Urinary bladder (tissue), 3 donors: ENCODE measurements at regions not wholly inside any gene's neighbourhood (a gene's known extent, or its start where the extent isn't known, plus 50 kb on each side); places are given as distances from the start of the nearest gene placed in this dataset.

ENCODE experiments used
- DNase-seq: peaks from one replicate; pipeline ENCODE4 v3.0.0-alpha.2; 2015; ENCODE audit errors: extremely low spot score
- H3K27ac ChIP-seq: one replicate; pipeline ENCODE4 v1.5.1; 2013; ENCODE audit warnings: low read depth, mild to moderate bottlenecking, moderate library complexity
- H3K36me3 ChIP-seq: one replicate; pipeline ENCODE4 v1.6.1; 2013; ENCODE audit warnings: mild to moderate bottlenecking, moderate library complexity; ENCODE audit not compliant: insufficient read depth
- H3K4me1 ChIP-seq: one replicate; pipeline ENCODE4 v1.6.1; 2013; ENCODE audit warnings: mild to moderate bottlenecking, moderate library complexity; ENCODE audit not compliant: insufficient read depth
- H3K4me3 ChIP-seq: one replicate; pipeline ENCODE4 v1.5.1; 2013; ENCODE audit warnings: low read depth, low read length
- whole genome bisulfite sequencing: extraction: QIAGEN DNeasy Blood & Tissue Kit; methylation state at CpG from one replicate; pipeline ENCODE4 v1.1.7; 2013; 5-methylcytosine and 5-hydroxymethylcytosine counted together
- donor health status: healthy with polysubstance abuse.
- donor health status: healthy.

DNA sequence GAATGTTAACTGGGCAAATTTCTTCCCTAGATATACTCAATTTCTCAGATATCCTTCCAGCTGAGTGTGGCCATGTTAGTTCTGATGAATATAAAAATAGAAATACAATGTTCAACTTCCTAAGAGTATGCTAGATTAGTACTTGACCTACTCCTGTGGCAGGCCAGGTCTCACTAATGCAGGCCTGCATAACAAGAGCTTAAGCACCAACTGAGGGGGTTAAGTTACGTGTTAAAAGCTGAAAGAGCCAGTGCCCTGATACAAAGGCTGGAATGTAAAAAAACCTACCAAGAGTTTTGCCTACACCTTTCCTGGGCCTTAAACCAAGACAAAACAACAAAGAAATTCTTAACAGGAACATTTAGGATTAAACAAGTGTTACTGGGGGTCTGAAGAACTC lies 102.8 kb downstream of the MRPS30 start:
- 59% methylated on average over 1 of the region's 1 CpG for WGBS
- H3K36me3 ChIP-seq: no peaks in the 10 kb centered on the region
- H3K4me1 ChIP-seq: no peaks in the 10 kb centered on the region
- H3K27ac ChIP-seq: no peak overlapping the region
- H3K4me3 ChIP-seq: no peak overlapping the region
- DNase-seq: no peak

DNA sequence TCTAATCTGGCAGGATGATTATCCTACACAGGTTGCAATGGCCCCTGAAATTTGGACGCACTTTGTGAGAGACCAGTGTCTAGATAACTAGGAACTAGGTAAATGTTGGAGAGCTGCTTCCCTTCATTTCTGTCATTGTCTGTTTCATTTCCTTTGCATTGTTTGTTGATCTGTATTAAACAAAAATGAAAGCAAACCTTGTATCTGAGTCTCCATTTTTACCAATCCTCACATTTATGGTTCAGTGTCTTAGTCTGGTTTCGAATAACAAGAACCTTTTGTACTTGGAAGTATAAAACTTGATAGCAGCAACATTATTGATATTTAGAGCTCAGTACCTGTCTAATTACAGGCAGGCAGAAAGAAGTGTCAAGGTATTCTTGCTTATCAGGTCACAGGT lies 105.5 kb downstream of the MRPS30 start:
- Histone ChIP-seq H3K4me1 (no peaks in the 10 kb centered on the region), H3K4me3 (no peak overlapping the region), H3K36me3 (no peaks in the 10 kb centered on the region), H3K27ac (no peak overlapping the region)
- DNase-seq: no peak
- 83% methylated on average over 2 of the region's 2 CpGs for WGBS

DNA sequence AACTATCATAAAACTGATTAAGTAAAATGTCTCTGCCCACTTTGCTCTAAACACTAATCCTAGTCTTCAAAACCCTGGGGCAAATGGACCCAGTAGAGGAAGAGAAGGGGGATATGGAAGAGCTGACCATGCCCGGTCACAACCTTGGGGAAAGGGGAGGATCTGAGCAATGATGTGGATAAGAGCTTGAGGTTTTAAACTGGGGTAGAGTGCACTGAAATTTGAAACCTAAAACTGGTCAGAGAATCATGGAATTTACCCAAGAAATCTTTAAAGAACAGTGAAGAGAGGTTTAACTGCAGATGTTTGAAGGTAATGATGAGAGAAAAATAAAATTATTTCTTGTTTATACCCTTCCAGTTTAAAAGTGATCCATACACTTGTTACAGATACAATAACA lies 110.8 kb downstream of the MRPS30 start:
- no peak for DNase-seq
- no peak overlapping the region for H3K27ac ChIP-seq
- no peaks in the 10 kb centered on the region for H3K36me3 ChIP-seq
- WGBS: 46% methylated on average over 1 of the region's 1 CpG
- H3K4me3 ChIP-seq: no peak overlapping the region
- no peaks in the 10 kb centered on the region for H3K4me1 ChIP-seq

DNA sequence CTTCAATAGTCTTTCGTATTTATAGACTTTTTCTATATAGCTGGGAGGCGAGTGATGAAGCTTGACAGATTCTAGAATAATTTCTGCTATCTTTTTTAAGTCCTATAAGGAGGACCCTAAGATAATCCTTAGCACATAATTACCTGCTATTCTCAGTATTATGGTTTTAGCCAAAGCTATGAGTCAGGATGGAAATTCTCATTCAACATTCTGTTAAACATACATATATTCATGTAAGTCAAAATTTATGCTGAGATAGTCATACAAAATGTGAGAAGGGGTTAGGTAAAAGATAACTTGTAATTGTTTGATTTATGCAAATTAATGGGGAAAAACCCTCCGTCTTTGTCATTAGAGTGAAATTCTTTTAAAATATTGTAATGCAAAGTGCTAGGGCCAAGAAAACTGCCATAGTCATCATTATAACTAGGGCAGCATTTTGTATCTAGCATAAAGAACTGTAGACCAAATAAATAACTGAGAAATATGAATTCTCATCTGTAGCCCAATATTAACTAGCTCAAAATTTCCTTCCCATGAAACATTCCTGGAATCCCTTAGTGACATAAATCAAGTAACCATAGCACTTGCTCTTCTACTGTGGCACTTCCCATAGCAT lies 118.5 kb downstream of the MRPS30 start:
- Histone ChIP-seq H3K36me3 (no peaks in the 10 kb centered on the region), H3K4me3 (no peak overlapping the region), H3K4me1 (no peaks in the 10 kb centered on the region), H3K27ac (no peak overlapping the region)
- 75% methylated on average over 3 of the region's 3 CpGs for WGBS
- DNase-seq: no peak

DNA sequence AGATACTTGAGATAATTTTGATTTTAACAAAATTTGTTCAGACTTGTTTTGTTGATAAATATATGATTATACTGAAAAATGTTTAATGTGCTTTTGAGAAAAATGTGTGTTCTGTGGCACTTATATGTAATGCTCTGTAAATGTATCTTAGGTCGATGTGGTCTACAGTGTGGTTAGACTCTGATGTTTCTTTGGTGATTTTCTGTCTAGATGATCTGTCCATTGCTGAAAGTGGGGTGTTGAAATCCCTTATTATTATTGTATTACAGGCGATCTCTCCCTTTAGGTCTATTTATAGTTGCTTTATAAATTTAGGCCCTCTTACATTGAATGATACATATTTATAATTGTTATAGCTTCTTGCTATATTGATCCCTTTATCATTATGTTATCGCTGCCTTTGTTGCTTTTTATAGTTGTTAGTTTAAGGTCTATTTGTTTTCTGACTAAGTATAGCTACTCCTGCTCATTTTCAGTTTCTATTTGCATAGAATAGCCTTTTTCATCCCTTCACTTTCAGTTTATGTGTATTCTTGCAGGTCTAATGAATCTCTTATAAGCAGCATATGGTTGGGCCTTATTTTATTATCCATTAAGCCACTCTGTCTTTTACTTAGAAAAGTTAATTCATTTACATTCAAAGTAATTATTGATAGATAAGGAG lies 124.3 kb downstream of the MRPS30 start:
- no peak overlapping the region for H3K4me3 ChIP-seq
- no peaks in the 10 kb centered on the region for H3K36me3 ChIP-seq
- DNase-seq: no peak
- 89% methylated on average over 3 of the region's 3 CpGs for WGBS
- no peak overlapping the region for H3K27ac ChIP-seq
- H3K4me1 ChIP-seq: no peaks in the 10 kb centered on the region

DNA sequence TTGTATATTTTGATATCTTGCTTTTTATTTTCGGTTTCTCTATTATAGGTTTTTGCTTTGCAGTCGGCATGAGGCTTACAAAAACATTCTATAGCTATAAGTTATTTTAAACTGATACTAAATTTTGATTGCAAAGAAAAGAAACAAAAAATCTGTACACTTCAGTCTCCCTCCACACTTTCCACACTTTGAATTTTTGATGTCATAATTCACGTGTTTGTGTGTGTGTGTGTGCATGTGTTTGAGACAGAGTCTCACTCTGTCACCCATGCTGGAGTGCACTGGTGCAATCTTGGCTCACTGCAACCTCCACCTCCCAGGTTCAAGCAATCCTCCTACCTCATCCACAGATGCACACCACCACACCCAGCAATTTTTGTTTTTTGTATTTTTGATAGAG lies 124.9 kb downstream of the MRPS30 start:
- WGBS: 77% methylated on average over 3 of the region's 3 CpGs
- Histone ChIP-seq H3K4me1 (no peaks in the 10 kb centered on the region), H3K27ac (no peak overlapping the region), H3K4me3 (no peak overlapping the region), H3K36me3 (no peaks in the 10 kb centered on the region)
- no peak for DNase-seq

DNA sequence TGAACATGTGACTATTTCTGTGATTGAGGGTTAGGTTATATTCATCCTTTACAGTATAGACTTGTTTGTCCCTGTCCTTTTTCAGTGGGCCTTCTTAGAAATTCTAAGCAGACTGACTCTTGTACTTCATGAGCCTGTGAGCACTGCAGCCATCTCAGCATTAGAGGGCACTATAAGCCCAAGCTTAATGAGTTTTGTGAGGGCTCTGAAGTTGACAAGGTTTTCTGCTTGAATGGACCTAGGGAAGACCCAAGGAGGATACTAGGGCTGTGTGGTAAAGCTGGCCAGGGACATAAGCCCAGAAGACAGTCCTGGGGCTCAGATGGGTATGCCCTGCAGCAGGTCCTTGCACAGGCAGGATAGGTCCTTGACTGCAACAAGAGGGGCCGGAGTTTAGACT lies 126.5 kb downstream of the MRPS30 start:
- Histone ChIP-seq H3K27ac (no peak overlapping the region), H3K4me3 (no peak overlapping the region), H3K36me3 (no peaks in the 10 kb centered on the region), H3K4me1 (no peaks in the 10 kb centered on the region)
- no peak for DNase-seq
- 98% methylated on average over 1 of the region's 1 CpG for WGBS

DNA sequence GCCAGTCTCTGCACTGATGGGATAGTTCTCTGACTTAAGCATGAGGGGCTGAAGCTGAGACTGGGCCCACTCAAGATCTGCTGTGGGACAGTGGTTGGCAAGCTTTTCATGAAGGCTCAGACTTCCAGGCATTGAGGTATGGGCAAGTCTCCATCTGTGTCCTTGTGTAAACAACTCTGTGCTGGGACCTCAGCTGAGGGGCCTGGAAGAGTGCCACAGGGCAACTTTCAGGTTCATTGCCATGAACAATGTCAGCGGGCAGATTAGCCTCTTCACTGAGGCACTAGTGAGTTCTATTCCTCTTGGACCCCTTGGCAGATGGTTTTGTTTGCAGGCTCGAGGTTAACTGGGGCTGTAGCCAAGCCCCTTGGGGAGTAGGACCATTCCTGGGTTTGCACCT lies 127.1 kb downstream of the MRPS30 start:
- no peaks in the 10 kb centered on the region for H3K4me1 ChIP-seq
- WGBS: 60% methylated on average over 2 of the region's 2 CpGs
- DNase-seq: no peak
- no peak overlapping the region for H3K4me3 ChIP-seq
- H3K27ac ChIP-seq: no peak overlapping the region
- H3K36me3 ChIP-seq: no peaks in the 10 kb centered on the region

DNA sequence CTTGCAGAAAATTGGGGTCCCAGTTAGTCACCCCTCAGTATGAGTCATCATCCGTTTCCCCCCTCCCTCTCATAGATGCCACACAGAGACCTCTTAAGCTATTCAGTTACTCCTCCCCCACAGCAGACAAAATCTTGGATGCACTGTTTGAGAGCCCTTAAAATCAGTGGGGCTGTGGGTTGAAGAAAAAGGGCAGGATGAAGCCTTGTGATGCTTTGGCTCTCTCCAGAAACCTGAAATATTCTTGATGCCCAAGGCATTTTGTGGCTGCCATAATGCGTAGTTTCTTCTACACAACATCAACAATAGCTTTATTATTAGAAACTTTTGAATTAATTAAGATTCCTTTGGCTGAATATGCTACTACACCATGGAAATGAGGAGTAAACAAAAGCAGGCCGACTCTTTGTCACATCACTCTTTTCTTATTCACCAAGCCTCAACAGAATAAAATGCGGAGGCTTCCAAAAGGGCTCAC lies 133.8 kb downstream of the MRPS30 start:
- DNase-seq: no peak
- no peak overlapping the region for H3K27ac ChIP-seq
- 44% methylated on average over 4 of the region's 4 CpGs for WGBS
- no peak overlapping the region for H3K4me3 ChIP-seq
- H3K4me1 ChIP-seq: no peaks in the 10 kb centered on the region
- no peaks in the 10 kb centered on the region for H3K36me3 ChIP-seq

DNA sequence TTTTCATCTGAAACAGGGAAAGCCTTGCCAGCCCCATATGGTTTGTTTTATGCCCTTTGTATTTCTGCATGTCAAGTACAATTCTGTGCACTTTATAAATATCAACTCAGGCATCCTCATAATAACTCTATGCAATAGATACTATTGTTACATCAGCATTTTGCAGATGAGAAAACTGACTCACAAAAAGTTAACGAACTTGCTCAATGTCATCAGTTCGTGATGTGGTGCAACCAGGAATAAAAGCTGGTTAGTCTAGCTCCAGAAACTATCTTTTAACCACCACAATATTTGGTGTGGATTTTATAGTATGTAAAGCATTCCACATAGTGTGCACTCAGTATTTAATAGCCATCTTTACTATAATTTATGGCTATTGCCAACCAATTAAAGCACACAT lies 134.9 kb downstream of the MRPS30 start:
- H3K4me3 ChIP-seq: no peak overlapping the region
- H3K4me1 ChIP-seq: no peaks in the 10 kb centered on the region
- no peak overlapping the region for H3K27ac ChIP-seq
- WGBS: 60% methylated on average over 2 of the region's 2 CpGs
- H3K36me3 ChIP-seq: no peaks in the 10 kb centered on the region
- no peak for DNase-seq

DNA sequence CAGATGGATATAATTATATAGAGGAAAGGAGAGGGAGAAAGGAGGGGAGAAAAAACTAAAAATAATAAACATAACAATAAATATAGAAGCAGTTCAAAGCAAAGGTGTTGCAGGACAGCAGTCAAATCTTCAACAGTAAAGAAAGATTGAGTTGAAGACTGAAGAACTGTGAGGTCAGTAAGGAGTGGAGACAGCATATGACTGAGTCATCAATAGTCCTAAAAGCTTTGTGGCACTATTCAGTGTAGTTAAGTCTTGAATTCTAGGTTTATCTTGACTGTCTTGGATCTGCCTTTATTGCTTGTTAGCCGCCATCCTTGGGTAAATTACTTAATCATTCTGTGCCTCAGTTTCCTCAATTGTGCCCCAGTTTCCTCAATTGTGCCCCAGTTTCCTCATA lies 137.0 kb downstream of the MRPS30 start:
- 85% methylated on average over 1 of the region's 1 CpG for WGBS
- Histone ChIP-seq H3K4me3 (no peak overlapping the region), H3K4me1 (no peaks in the 10 kb centered on the region), H3K36me3 (no peaks in the 10 kb centered on the region), H3K27ac (no peak overlapping the region)
- no peak for DNase-seq

DNA sequence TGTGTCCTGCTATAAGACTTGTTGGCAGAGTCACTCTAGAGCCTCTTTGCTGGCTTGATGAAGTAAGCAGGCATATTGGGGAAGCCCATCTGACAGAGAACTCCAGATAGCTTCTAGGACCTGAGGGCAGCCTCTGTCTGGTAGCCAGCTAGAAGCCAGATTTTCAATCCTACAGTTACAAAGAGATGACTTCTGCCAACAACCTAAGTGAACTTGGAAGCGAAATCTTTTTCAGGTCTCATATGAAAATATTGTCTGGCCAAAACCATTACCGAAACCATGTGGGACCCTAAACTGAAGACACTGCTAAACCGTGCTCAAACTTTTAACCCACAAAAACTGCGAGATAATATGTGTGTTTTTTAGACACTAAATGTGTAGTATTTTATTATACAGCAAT lies 140.9 kb downstream of the MRPS30 start:
- DNase-seq: no peak
- no peaks in the 10 kb centered on the region for H3K36me3 ChIP-seq
- H3K27ac ChIP-seq: no peak overlapping the region
- no peak overlapping the region for H3K4me3 ChIP-seq
- no peaks in the 10 kb centered on the region for H3K4me1 ChIP-seq
- WGBS: 88% methylated on average over 4 of the region's 4 CpGs

DNA sequence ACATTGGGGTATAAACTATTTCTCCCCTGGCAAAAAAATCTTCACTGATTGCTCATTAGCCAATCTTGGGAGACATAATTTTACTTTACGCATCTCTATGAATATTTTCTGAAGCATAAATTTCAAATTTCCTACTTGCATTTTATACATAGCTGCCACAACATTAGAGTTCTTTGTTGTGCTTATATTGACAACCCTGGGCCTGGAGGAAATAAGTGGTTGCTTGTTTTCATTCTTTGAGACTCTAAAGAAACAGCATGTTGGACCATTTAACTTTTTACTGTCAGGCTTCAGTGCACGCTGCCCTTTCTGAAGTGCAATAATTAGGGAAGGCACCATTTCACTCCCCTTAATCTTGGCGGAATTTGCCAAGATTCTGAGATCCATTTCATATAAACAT lies 142.6 kb downstream of the MRPS30 start:
- WGBS: 60% methylated on average over 3 of the region's 3 CpGs
- Histone ChIP-seq H3K4me3 (no peak overlapping the region), H3K4me1 (no peaks in the 10 kb centered on the region), H3K36me3 (no peaks in the 10 kb centered on the region), H3K27ac (no peak overlapping the region)
- no peak for DNase-seq

DNA sequence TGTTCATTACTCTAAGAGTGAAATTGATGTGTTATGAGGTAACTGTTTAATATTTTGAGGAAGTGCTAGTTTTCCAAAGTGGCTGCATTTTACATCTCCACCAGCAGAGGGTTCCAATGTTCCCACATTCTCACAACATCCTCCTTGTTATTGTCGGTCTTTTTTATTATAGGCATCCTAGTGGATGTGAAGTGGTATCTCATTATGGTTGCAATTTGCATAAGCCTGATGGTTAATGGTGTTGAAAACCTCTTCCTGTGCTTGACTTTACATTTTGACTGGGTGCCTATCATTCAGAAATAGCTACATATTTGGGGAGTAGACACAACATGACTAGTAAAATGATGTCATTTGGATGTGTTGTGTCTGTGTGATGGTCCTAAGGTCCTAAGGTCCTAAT lies 143.6 kb downstream of the MRPS30 start:
- 6% methylated on average over 1 of the region's 1 CpG for WGBS
- DNase-seq: no peak
- Histone ChIP-seq H3K27ac (no peak overlapping the region), H3K4me3 (no peak overlapping the region), H3K36me3 (no peaks in the 10 kb centered on the region), H3K4me1 (no peaks in the 10 kb centered on the region)
